Vagina (tissue), 2 donors: ENCODE measurements at regions not wholly inside any gene's neighbourhood (a gene's known extent, or its start where the extent isn't known, plus 50 kb on each side); places are given as distances from the start of the nearest gene placed in this dataset.

Experiments
- CTCF ChIP-seq, 3 experiments: fragments of 450-650 bp in 2 of 3; fragments of 200-600 bp in 1 of 3; sonication (generic) in 1 of 3; IDR thresholded peaks; one replicate each; pipeline ENCODE4 v1.5.1; 2017 to 2019; ENCODE audit warnings: antibody characterized with exemption in 3 of 3, mild to moderate bottlenecking in 2 of 3, moderate library complexity in 2 of 3
- POLR2A ChIP-seq, 2 donors: fragments of 450-650 bp; IDR thresholded peaks; one replicate each; pipeline ENCODE4 v1.6.1; 2017; ENCODE audit warnings: antibody characterized with exemption in 2 of 2, mild to moderate bottlenecking in 2 of 2, moderate library complexity in 2 of 2

GRCh38 chr3:95028688-95029087, 965.8 kb downstream of the NSUN3 start:
- no peak for TF ChIP-seq CTCF (IDR thresholded peaks at IDR 0.05)
- TF ChIP-seq POLR2A (IDR thresholded peaks at IDR 0.05) = no peak
